Astrocyte (in vitro differentiated cells and primary cell): ENCODE measurements at regions not wholly inside any gene's neighbourhood (a gene's known extent, or its start where the extent isn't known, plus 50 kb on each side); places are given as distances from the start of the nearest gene placed in this dataset.

Experiments
- DNase-seq: peaks from one replicate; pipeline ENCODE4 v3.0.0-alpha.2; 2010; ENCODE audit warnings: low read depth
- FAIRE-seq: peaks from 2 replicates; lab custom pipeline; 2011; peaks lifted over from hg19 to GRCh38; lab: Jason Lieb, UNC
- H2AFZ ChIP-seq: 2 replicates; pipeline ENCODE4 v1.6.0; 2012; ENCODE audit warnings: low read depth, low read length, inconsistent platforms
- H3K27ac ChIP-seq: 2 replicates; pipeline ENCODE4 v1.5.1; 2011; ENCODE audit warnings: low read depth, low read length, inconsistent platforms
- H3K27me3 ChIP-seq: 2 replicates; pipeline ENCODE4 v1.6.0; 2011; ENCODE audit warnings: low read length, inconsistent platforms; ENCODE audit not compliant: insufficient read depth
- H3K36me3 ChIP-seq: 2 replicates; pipeline ENCODE4 v1.5.1; 2011; ENCODE audit warnings: low read length, inconsistent platforms; ENCODE audit not compliant: insufficient read depth
- H3K4me1 ChIP-seq: 2 replicates; pipeline ENCODE4 v1.5.1; 2011; ENCODE audit warnings: low read length, inconsistent platforms; ENCODE audit not compliant: insufficient read depth
- H3K4me2 ChIP-seq: 2 replicates; pipeline ENCODE4 v1.6.0; 2012; ENCODE audit warnings: low read length, inconsistent platforms
- H3K4me3 ChIP-seq: 2 replicates; pipeline ENCODE4 v1.5.1; 2011; ENCODE audit warnings: low read depth, mild to moderate bottlenecking, low read length, inconsistent platforms; ENCODE audit not compliant: insufficient read depth
- H3K79me2 ChIP-seq: 2 replicates; pipeline ENCODE4 v1.6.0; 2012; ENCODE audit warnings: mild to moderate bottlenecking, low read length, inconsistent platforms; ENCODE audit not compliant: insufficient read depth
- H3K9ac ChIP-seq: 2 replicates; pipeline ENCODE4 v1.6.0; 2012; ENCODE audit warnings: mild to moderate bottlenecking, low read length, inconsistent platforms
- H3K9me3 ChIP-seq: 2 replicates; pipeline ENCODE4 v1.5.1; 2012; ENCODE audit warnings: low read depth, mild to moderate bottlenecking, low read length, inconsistent platforms; ENCODE audit not compliant: insufficient read depth
- H4K20me1 ChIP-seq: 2 replicates; pipeline ENCODE4 v1.6.0; 2012; ENCODE audit warnings: low read length, inconsistent platforms; ENCODE audit not compliant: insufficient read depth
- H3K27ac Mint-ChIP-seq: one replicate; pipeline ENCODE4 v1.8.0; 2021; ENCODE audit warnings: mild to moderate bottlenecking, mixed read lengths; ENCODE audit not compliant: unreplicated experiment
- H3K27me3 Mint-ChIP-seq: one replicate; pipeline ENCODE4 v1.8.0; 2021; ENCODE audit warnings: low read depth, mixed read lengths; ENCODE audit not compliant: unreplicated experiment
- H3K36me3 Mint-ChIP-seq: one replicate; pipeline ENCODE4 v1.8.0; 2021; ENCODE audit warnings: low read depth, mixed read lengths; ENCODE audit not compliant: unreplicated experiment
- H3K4me1 Mint-ChIP-seq: one replicate; pipeline ENCODE4 v1.8.0; 2021; ENCODE audit warnings: low read depth, mixed read lengths; ENCODE audit not compliant: unreplicated experiment
- H3K4me3 Mint-ChIP-seq: one replicate; pipeline ENCODE4 v1.8.0; 2021; ENCODE audit warnings: mild to moderate bottlenecking, moderate library complexity, mixed read lengths; ENCODE audit not compliant: unreplicated experiment
- H3K9me3 Mint-ChIP-seq: one replicate; pipeline ENCODE4 v1.8.0; 2021; ENCODE audit warnings: mild to moderate bottlenecking, mixed read lengths; ENCODE audit not compliant: unreplicated experiment
- CTCF ChIP-seq: IDR thresholded peaks from 2 replicates; pipeline ENCODE4 v1.5.1; 2011; ENCODE audit warnings: low read depth, mild to moderate bottlenecking, inconsistent platforms, low read length, moderate library complexity; ENCODE audit not compliant: insufficient read depth
- EZH2 ChIP-seq: IDR thresholded peaks from 2 replicates; pipeline ENCODE4 v1.6.1; 2012; ENCODE audit warnings: mild to moderate bottlenecking, low read length, inconsistent platforms; ENCODE audit not compliant: insufficient read depth

DNA sequence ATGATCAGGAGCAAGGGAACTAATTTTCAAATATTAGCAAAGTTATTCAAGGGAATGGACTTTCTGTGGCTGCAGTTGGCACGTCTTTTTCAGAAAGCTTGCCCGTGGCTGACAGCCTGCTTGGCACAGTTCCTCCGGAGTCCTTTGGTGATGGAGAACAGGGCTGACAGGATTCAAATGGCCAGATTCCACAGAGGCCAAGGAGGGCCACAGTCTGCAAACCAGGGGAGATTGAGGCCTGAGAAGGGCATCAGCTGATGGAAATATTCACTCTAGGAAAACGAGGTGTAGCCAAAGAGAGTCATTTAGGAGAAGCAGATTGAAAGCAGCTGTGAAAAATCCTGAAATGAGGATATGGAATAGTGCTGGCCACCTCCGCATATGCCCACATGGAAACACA lies 178.3 kb downstream of the EMP1 start:
- Histone ChIP-seq H4K20me1 (no peaks in the 10 kb centered on the region), H3K79me2 (no peaks in the 10 kb centered on the region), H3K9ac (no peak overlapping the region), H3K9me3 (no peaks in the 10 kb centered on the region), H3K27me3 (peaks cover 2% of the 10 kb centered on the region), H3K4me3 (no peak overlapping the region), H3K27ac (no peak overlapping the region), H3K36me3 (no peaks in the 10 kb centered on the region), H3K4me2 (no peak overlapping the region), H2AFZ (no peak overlapping the region), H3K4me1 (no peaks in the 10 kb centered on the region)
- Mint-ChIP-seq H3K4me3 (no peak overlapping the region), H3K9me3 (peaks cover 6% of the 10 kb centered on the region), H3K4me1 (peaks cover 8% of the 10 kb centered on the region), H3K27ac (no peak overlapping the region), H3K27me3 (peaks cover 2% of the 10 kb centered on the region), H3K36me3 (no peaks in the 10 kb centered on the region)
- no peak for TF ChIP-seq CTCF
- DNase-seq (no peak), FAIRE-seq (no peak)

DNA sequence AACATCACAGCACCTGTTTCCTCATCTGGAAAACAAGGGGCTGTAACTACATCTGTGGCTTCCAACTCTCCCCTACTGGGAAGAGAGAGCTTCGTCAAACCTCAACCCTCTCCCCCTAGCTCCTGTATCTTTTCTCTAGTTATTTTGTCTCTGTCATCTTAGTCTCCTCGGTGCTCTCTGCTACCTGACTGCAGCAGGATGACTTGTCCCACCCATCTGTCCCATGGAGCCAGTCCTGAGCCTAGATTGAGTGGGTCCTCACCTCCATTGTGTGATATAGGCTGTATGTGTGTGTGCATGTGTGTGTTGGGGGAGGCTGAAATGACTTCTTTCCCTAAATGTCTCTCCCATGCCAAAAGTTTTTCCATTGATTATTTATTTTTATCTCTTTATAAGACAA lies 177.3 kb downstream of the EMP1 start:
- no peak for FAIRE-seq
- no peaks in the 10 kb centered on the region for H3K36me3 ChIP-seq
- peaks cover 6% of the 10 kb centered on the region for H3K9me3 Mint-ChIP-seq
- no peaks in the 10 kb centered on the region for H3K79me2 ChIP-seq
- no peak overlapping the region for H3K27ac Mint-ChIP-seq
- no peaks in the 10 kb centered on the region for H3K4me1 ChIP-seq
- no peaks in the 10 kb centered on the region for H3K36me3 Mint-ChIP-seq
- no peak overlapping the region for H3K4me3 Mint-ChIP-seq
- no peak overlapping the region for H3K4me3 ChIP-seq
- TF ChIP-seq EZH2 (no peak), CTCF (no peak)
- peaks cover 2% of the 10 kb centered on the region for H3K27me3 ChIP-seq
- H3K4me2 ChIP-seq = no peak overlapping the region
- no peak overlapping the region for H3K27ac ChIP-seq
- H3K9me3 ChIP-seq = no peaks in the 10 kb centered on the region
- peaks cover 8% of the 10 kb centered on the region for H3K4me1 Mint-ChIP-seq
- H2AFZ ChIP-seq = no peak overlapping the region
- H4K20me1 ChIP-seq = no peaks in the 10 kb centered on the region
- H3K9ac ChIP-seq = no peak overlapping the region
- DNase-seq = no peak
- H3K27me3 Mint-ChIP-seq = peaks cover 2% of the 10 kb centered on the region

DNA sequence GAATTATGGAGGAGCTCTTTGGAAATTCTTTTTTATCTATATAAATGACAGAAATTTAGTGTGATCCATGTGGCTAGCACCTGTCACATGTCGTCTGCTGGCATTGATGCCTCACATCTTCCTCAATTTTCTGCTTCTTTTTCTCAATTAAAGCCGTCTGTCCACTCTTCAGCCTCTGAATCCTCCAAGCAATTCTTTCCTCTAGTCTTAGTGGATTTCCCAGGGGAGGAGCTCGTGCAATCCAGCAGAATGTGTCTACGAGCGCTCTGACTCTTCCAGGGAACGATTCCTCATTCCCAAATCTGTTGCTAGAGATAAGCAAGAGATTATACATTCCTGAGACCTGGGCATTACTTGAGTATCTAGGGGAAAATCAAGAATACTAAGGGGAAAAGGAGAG lies 176.6 kb downstream of the EMP1 start:
- H3K4me1 Mint-ChIP-seq = peaks cover 8% of the 10 kb centered on the region
- no peak overlapping the region for H3K9ac ChIP-seq
- H3K9me3 Mint-ChIP-seq = peaks cover 5% of the 10 kb centered on the region
- FAIRE-seq (no peak), DNase-seq (no peak)
- H3K9me3 ChIP-seq = no peaks in the 10 kb centered on the region
- no peak overlapping the region for H3K4me3 Mint-ChIP-seq
- no peaks in the 10 kb centered on the region for H3K36me3 Mint-ChIP-seq
- H3K27ac Mint-ChIP-seq = no peak overlapping the region
- no peak overlapping the region for H2AFZ ChIP-seq
- H3K36me3 ChIP-seq = no peaks in the 10 kb centered on the region
- H3K79me2 ChIP-seq = no peaks in the 10 kb centered on the region
- H3K4me3 ChIP-seq = no peak overlapping the region
- H3K4me2 ChIP-seq = no peak overlapping the region
- H3K27ac ChIP-seq = no peak overlapping the region
- H3K4me1 ChIP-seq = no peaks in the 10 kb centered on the region
- no peaks in the 10 kb centered on the region for H4K20me1 ChIP-seq
- peaks cover 2% of the 10 kb centered on the region for H3K27me3 ChIP-seq
- H3K27me3 Mint-ChIP-seq = peaks cover 2% of the 10 kb centered on the region
- TF ChIP-seq EZH2 = no peak
- TF ChIP-seq CTCF = no peak
